GM19025 (cell line): ENCODE measurements at regions not wholly inside any gene's neighbourhood (a gene's known extent, or its start where the extent isn't known, plus 50 kb on each side); places are given as distances from the start of the nearest gene placed in this dataset.

Source experiments
- ATAC-seq: cut with Tn5 transposase; IDR thresholded peaks from one replicate; pipeline ENCODE4 v1.9.1; 2021; ENCODE audit warnings: mild to moderate bottlenecking, low read depth, moderate library complexity; ENCODE audit not compliant: unreplicated experiment

DNA sequence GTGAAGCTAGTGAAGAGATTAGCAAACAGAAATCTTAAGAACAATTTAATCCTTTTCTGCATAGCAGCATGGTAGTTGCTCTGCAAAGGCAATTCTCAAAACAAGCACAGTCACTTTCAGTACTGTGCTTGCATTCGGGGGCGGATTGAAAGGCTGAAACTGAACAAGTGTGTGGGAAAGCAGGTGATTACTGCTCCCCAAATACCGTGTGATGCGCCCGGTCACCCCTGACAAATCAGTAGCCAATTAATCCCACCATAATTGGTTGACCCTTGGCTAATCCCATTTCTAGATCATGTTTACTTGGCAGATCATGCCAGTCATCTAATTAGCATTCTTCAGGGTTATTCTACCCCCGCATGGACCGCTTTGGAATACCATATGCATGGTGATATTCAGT lies 76.5 kb upstream of the ADRB1 start:
- no peak for ATAC-seq

DNA sequence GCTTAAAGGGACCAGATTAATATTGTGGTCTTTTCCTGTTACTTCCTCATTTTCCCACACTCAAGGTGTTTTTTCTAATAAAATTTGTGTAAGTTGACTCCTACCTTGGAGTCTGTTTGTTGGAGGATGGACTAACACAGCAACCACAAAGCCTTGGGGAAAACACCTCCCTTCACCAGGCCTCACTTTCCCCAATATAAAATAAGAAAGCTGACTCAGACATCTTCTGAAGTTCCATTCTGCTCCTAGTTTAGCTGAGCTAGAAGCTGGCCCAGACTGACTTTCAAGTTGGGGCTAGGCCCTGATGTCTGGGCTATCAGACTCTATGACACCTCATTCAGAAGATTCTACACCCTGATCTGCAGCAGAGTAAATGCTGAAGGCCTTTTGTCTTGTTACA lies 73.0 kb upstream of the ADRB1 start:
- ATAC-seq: no peak

DNA sequence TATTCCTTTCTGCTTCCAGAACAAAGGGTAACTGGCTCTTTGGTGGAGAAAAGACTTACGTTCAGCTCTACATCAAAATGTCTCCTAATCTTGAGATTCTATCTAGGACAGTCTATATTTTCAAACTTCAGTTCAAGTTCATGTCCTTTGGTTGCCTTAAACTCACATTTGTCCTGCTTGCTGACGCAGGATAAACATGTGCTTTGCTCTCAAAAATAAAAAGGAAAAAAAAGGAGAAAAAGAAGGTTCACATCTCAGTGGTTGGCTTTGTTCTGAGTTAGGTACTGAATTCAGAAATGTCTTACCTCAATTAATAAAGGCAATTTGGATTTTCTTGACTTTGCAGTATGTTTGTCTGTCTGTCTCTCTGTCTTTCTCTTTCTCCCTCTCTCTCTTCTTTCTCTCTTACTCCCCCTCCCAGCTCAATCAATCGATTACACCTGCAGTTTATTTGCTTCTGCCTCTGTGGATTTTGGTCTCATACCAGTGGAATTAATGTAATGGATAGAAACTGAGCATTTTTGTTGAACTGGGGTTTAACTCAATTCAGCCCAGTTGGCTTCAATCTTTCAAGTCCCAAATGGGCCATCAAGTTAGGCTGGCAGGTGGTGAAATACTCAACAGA lies 72.2 kb upstream of the ADRB1 start:
- ATAC-seq: no peak

DNA sequence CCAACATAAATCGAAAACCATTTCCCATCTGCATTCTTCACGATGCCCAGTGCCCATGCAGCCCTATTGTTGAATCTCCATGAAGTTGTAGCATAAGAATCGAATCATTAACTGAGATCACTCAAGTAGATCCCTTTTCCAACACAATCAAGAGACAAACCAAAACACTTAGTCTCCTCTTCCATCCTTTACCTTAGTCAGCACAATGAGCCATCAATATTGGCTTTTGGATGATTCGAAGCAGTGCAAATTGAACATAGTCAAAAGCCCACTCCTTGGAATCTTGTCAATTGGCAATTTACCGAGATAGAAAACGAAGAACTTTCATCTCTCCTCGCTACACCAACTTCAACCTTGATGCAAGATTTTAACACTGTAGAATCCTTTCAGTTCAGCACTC lies 66.5 kb upstream of the ADRB1 start:
- ATAC-seq: no peak

DNA sequence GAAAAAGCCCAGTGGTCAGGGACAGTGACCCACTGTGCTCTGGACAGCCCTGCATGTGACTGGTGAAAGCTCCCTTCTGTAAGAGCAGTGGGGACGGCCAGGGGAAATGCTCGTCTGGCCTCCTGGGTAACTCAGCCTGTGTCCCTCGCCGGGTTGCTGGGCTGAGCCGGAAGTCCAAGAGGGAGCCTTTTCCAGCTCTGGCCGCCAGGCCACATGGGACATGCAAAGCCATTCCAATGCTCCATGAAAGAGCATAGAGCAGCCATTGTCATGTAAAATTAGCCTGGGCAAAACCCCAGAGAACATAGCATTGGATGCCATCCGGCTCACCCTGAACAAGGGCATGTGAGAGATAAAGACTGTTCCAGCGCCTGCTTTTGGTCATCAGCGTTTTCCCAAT lies 64.9 kb upstream of the ADRB1 start:
- ATAC-seq: no peak

DNA sequence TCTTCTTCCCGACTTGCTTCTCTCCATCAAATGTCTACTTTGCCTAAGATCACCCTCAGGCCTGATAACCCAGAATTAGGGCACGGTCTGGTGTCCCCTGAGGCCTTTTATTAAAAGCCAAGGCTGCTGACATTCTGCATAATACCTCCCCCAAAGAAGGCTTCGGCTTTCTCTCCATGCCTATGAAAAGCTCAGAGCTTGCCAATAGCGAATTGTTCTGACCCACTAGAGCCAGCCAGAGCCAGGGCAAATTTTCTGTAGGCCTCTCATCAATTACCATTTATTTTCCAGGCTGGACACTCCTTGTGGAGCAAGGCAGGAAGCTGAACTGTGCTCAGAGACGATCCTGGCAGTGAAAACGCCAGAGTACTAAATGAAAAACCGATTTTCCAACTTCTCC lies 64.3 kb upstream of the ADRB1 start:
- ATAC-seq: no peak

DNA sequence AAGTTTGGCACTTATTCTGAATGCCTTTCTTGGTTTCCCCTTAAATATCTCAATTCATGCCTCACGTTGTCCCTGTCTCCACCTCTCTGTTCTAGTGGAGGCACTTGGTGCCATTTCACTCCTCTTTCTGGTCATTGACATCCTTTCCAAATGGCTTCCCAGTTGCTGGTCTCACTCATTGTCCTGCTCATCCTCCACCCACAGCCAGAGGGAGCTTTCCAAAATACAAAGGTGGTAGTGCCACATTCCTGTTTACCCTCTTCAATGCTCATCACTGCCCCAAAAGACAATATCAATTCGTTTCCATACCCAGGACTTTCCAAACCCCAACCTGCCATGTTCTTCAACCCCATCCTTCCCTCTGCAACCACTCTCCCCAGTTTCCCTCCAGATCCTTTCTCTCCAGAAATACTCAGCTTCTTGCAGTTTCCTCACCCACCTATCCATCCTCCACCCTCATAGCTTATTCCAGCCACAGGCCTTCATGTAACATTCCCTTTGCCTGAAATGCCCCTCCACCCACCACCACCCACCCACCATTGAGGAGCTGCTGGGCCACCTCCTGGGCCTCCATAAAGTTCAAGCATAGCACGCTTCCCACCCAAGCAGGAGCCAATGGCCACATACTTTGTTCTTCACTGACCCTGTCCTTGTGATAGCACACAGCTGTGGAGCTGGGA lies 63.1 kb upstream of the ADRB1 start:
- ATAC-seq: no peak

DNA sequence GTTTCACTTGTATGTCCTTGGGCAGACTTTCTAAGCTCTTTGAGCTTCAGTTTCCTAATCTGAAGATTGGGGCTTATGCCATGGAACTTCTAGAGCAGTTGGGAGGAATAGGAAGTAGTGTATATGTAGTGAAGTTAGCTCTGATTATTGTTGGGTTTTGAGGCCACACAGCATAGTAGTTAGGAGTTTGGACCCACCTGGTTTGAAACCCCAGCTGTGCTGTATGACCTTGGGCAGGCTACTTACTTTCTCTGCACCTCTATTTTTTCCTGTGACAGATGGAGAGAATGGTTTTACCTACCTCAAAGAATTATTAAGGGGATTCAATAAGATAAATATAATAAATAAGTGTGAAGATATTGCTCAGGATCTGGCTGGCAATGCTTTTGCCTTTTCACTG lies 61.4 kb upstream of the ADRB1 start:
- ATAC-seq: no peak

DNA sequence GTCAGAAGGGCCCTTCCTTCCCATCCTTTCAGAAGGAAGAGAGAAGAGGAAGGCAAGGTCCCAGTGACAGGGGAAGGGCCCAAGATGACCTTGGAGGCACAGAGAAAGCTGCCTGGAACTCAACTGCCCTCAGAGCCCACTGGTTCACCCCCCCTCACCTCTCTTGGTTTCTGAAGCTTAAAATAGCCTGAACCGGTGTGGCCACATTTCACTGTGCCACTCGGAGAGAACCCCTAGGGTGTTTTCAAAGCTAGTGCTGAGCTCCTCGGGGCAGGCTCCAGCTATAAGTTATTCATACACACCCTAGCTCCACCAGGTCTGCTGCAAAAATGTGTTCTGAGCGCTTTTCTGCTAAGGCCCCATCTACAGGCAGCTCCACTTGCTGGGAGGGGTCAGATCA lies 60.9 kb upstream of the ADRB1 start:
- peak; percentile 86 for ATAC-seq

DNA sequence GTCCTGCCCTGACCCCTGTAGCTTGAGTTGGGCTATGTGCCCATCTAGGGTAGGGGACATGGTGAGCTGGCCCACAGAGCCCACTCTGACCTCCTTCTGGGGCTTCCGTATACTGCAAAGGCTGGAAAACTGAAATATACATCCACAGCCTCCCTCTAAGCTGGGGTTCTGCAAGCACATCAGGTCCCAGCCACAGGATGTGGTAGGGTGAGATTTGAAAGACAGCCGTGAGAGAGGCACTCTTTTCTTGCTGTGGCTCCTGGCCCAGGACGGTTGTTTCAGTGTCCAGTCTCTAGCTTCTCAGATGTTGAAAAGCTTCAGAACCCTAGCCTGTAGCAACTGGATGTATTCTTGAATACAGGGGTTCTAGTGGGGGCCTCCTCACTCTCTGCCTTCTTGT lies 60.1 kb upstream of the ADRB1 start:
- ATAC-seq: no peak

DNA sequence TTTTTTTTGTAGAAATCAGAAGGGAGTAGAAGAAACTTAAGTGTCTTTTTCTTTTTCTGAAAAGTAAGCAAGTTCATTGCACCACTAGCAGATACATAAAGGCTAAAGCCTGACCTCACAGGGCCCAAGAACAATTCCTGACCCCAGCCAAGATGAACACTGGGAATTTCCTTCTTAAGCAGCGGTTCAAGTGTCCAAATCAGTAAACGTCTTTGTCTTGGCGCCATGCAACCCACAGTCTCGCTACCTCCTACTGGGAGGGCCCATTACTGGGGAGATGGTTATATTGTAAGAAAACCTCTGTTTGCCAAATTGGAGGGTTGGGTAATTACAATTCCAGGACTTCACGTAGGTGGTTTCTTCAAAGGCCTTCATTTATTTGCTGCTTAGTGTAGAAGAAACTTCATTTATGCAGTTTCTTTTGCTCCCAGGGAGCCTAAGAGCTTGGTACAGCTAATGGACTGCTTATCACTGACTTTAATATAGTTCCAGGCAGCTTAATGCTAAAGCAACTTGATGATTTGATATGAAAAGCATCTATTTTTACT lies 58.3 kb upstream of the ADRB1 start:
- no peak for ATAC-seq

DNA sequence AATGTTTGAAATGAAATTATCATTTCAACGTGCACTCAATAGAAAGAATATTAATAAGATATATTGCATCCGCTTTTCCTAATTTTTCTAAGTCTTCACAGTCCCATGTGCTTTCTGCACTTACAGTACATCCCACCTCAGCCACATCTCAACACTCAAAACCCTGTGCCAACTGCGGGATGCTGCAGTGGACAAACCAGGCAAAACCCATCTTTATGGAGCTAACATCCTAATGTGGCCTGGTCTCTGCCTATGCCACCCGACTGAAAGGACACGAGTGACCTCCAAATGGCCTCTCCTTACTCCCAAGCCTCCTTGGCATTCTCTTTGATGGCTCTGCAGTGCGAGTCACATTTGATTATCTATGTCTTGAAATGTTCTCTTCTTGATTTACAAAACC lies 57.4 kb upstream of the ADRB1 start:
- ATAC-seq: no peak

DNA sequence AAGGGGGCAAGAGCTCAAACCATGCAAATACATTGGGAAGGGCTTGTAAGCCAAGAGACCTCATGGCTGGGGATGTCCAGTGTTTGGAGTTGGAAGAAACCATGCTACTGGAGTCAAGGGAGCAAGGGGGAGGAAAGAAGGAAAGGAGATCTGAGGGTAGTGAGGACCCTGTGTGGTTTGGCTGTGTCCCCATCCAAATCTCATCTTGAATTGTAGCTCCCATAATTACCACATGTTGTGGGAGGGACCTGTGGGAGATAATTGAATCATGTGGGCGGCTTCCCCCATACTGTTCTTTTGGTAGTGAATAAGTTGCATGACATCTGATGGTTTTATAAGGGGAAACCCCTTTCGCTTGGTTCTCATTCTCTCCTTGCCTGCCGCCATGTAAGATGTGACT lies 56.5 kb upstream of the ADRB1 start:
- ATAC-seq: no peak

DNA sequence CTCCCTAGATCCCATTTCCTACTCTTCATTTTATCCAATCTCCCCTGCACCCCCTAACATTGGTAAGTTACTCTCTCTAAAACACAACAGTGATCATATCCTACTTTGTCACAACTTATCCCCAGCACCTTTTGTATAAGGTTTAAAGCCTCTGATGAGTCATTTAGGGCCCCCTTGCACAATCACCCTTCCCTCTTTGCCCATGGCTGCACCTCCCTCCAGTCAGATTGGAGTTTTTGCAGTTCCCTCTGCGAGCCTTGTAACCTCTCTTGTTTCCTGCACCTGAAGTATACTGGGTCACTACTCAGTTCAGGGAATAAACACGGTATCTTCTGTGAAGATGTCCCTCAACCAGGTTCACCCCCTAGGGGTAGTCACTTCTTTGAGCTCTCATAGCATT lies 55.9 kb upstream of the ADRB1 start:
- no peak for ATAC-seq

DNA sequence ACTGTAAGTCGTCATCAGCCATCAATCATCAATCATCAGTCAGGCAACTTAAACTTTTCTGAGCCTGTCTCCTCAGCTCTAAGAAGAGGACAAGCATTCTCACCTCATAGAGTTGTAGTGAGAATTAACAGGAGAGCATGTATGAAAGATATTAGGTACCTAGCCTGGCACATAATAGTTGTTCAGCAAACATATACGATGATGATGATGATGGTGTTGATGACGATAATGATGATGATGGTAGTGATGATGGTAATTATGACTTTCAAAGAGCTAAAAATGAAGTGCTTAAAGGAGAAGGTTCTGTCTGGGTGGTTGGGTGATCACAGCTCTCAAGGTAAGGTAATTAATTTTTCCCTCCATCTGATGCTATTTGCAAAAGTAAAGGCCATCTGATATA lies 55.1 kb upstream of the ADRB1 start:
- ATAC-seq: no peak

DNA sequence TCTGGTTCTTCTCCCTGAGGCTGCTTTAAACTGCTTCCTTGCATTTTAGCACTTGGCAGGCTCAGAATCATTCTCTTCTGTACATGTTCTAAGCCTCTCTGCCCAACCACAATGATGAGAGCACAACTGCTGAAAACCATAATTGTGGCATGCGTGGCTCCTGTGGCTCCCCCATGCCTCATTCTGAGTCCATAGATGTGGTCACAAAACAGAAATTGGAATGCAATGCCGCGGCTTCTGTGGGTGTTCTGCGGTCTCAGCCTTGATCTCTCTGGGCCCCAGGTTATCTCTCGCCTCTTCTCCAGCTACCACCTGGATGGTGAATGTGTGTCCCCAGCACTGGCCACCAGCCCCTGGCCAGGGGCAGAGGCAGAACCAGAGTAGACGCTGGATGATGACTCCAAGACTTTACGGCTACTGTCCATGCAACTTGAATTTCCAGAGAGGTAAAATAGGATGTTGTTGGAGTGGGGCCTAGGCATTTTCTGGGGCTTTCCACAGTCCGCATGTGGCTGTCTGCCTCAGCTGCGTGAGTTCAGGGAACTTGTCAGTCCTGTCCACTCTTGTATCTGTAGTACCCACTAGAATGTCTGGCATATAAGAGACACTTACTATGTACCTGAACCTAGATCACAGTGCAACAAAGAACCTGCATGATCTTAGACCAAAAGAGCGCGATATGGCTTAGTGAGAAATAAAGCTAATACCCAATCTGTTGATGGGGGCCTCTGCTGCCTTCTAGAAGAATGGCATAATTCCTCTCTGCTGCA lies 52.4 kb upstream of the ADRB1 start:
- ATAC-seq: no peak

DNA sequence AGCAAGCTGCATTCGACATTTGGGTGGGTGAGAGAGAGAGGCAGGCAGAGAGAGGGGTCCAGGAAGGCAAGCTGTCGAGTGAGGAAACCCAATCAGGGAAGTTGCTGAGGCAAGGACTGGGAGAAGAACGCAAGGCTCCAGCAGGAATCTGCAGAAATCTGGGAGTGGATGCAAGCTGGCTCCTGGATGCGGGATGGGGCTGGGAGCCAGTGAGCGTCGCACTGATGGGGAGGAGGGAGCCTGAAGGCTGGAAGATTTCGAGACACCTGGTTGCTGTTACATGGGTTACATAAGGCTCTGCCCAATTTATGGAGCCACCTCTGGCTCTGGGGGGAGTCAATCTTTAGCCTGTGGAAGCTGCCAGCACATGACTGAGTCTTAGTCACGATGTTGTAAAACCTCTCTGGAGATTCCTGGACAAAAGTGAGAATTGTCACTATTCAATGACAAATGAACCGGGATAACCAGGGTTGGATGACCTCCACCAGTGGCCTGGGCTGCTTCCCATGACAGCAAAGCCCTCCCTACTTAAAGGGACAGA lies 51.1 kb upstream of the ADRB1 start:
- ATAC-seq: no peak

DNA sequence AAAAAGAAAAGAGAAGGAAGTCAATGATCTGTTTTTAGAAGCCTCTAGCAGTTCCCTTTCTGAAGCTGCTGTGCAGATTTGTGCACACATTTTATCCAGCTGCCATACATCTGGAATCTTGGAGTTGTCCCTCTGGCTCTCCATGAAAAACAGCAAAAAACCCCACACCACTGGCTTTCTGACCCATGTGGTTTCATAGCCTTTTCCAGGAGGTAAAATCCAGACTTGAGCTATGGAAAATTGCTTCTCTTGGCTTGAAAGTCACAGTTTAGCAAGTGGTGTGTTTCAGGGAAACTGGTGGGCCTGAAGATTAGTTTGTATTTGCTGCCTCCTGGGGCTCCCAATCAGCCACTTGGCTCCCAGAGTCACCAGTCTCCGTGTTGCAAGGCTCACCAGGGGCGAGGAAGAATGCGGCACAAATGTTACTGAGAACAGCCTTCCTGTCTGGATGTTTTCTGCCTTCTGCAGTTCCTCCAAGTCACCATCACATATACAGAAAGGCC lies 50.1 kb upstream of the ADRB1 start:
- ATAC-seq: no peak
